GM08714 (cell line): ENCODE measurements at regions not wholly inside any gene's neighbourhood (a gene's known extent, or its start where the extent isn't known, plus 50 kb on each side); places are given as distances from the start of the nearest gene placed in this dataset.

Source experiments
- H3K4me3 ChIP-seq: fragments of 200-500 bp; sonication (Bioruptor generic); 2 replicates; pipeline ENCODE4 v1.5.1; 2014; ENCODE audit warnings: mild to moderate bottlenecking, low read length, inconsistent platforms
- ZNF274 ChIP-seq: IDR thresholded peaks from 2 replicates; pipeline ENCODE4 v1.6.1; 2012; ENCODE audit warnings: mild to moderate bottlenecking, low read depth, low read length

GRCh38 chr1:48049823-48050535, 52.8 kb upstream of the TRABD2B start:
- TF ChIP-seq ZNF274 = no peak
- no peak overlapping the region for H3K4me3 ChIP-seq

GRCh38 chr1:48048980-48049379, 51.8 kb upstream of the TRABD2B start:
- no peak for TF ChIP-seq ZNF274
- H3K4me3 ChIP-seq = no peak overlapping the region

GRCh38 chr1:48048064-48048463, 50.9 kb upstream of the TRABD2B start:
- no peak overlapping the region for H3K4me3 ChIP-seq
- TF ChIP-seq ZNF274 = no peak

- H3K4me3 ChIP-seq = no peak overlapping the region
- no peak for TF ChIP-seq ZNF274
Observed at GRCh38 chr1:48047116-48047515, 49.9 kb upstream of the TRABD2B start.
